ENCODE measurements at regions not wholly inside any gene's neighbourhood (a gene's known extent, or its start where the extent isn't known, plus 50 kb on each side); places are given as distances from the start of the nearest gene placed in this dataset.

DNA sequence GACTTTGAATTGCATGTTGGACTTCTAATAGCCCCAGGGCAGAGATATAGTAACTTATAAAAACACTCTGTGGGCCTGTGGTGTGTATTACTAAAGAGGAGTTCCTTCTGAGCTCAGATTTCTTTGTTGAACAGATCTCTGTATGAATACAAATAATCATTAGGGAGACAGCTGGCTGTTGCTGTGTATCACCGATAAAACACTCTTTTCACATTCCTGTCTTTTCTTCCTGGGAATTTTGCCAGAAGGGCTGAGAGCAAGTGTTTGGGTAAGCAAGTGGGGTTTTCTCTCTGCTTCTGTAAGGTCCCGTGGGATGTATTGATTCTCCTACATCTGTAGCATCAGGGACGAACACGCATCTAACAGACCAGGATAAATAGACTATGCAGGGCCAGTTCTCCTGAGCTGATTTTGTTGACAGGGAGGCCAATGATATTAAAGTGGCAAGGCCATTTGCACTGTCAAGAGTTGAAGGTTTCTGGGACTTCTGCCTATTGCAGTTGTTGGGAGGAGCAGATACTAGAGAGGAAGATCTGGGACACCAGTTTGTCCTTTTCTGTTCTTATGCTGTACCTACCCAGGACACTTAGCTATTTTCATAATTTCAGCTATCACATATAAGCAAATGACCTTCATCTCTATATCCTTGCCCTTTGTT lies 225.9 kb upstream of the CD96 start:
- TF ChIP-seq JUND (IDR thresholded peaks at IDR 0.05; ENCODE audit: low read depth): no peak
- in situ Hi-C loops (cut with HindIII; ENCODE audit: low pct_unique_long_range_greater_than_20kb, low sequenced_read_pairs): no loop called here
- DNase-seq (ENCODE audit: low read depth in 1 of 2, low spot score in 1 of 2): no peak

DNA sequence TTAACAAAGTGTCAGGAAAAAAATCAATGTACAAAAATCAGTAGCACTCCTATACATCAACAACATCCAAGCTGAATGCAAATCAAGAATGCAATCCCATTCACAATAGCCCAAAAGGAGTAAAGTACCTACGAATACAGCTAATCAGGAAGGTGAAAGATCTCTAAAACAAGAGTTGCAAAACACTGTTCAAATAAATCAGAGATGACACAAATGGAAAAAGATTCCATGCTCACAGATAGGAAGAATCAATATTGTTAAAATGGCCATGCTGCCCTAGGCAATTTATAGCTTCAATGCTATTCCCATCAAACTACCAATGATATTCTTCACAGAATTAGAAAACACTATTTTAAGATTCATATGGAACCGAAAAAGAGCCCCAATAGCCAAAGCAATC lies 223.7 kb upstream of the CD96 start:
- in situ Hi-C loops (cut with HindIII; ENCODE audit: low pct_unique_long_range_greater_than_20kb, low sequenced_read_pairs): no loop called here
- no peak for DNase-seq (ENCODE audit: low read depth in 1 of 2, low spot score in 1 of 2)

DNA sequence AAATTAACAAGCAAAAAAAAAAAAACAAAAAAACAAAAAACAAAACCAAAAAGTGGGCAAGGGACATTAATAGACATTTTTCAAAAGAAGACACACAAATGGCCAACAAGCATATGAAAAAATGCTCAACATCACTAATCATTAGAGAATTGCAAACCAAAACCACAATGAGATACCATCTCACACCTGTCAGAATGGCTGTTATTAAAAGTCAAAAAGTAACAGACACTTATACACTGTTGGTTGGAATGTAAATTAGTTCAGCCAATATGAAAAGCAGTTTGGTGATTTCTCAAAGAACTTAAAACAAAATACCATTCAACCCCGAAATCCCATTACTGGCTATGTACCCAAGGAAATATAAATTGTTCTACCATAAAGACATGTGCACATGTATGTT lies 222.4 kb upstream of the CD96 start:
- in situ Hi-C loops (cut with HindIII; ENCODE audit: low pct_unique_long_range_greater_than_20kb, low sequenced_read_pairs): no loop called here
- no peak for TF ChIP-seq JUND (IDR thresholded peaks at IDR 0.05; ENCODE audit: low read depth)
- DNase-seq (ENCODE audit: low read depth in 1 of 2, low spot score in 1 of 2): no peak

More for the DNA sequence above, 223.7 kb upstream of the CD96 start:
- TF ChIP-seq JUND (IDR thresholded peaks at IDR 0.05; ENCODE audit: low read depth): no peak

DNA sequence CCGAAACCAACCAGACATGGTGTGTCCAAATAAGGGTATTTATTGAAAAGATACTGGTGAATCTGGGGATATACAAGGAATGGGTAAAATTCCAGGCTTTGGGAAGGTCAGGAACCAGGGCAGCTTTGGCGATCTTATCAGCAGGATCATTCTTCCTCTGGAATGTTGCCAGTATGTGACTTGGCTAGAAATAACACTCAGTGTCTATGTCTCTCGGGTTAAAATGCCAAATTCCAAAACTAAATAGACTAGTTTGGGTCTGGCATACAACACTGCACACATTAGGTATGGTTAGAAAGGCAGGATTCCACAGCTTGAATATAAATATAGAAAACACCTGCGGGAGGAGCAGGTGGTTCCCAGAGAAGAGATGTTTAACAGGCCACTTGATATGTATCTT lies 220.2 kb upstream of the CD96 start:
- DNase-seq (ENCODE audit: low read depth in 1 of 2, low spot score in 1 of 2): peak in 1 of 2 experiments; percentile 18
- TF ChIP-seq JUND (IDR thresholded peaks at IDR 0.05; ENCODE audit: low read depth): no peak
- in situ Hi-C loops (cut with HindIII; ENCODE audit: low pct_unique_long_range_greater_than_20kb, low sequenced_read_pairs): no loop called here

DNA sequence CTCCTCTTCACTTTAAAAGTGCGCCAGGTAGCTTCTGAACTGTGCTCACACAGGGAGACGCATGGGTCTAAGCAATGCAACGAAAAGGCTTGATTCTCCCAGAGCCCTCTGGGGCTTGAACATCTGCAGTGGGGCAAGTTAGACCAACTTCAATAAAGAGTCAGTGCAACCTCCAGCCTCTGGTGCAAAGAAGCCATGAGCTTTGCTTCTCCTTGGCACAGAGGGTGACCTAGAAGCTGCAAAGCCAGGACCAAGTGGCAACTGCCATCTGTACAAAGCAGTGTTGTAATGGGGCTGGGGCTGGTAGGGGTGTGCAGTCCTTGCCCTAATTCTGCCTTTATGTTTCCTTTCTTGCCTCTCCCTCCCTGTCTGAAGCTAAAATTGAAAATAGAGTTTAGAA lies 219.0 kb upstream of the CD96 start:
- no peak for DNase-seq (ENCODE audit: low read depth in 1 of 2, low spot score in 1 of 2)
- in situ Hi-C loops (cut with HindIII; ENCODE audit: low pct_unique_long_range_greater_than_20kb, low sequenced_read_pairs): no loop called here
- no peak for TF ChIP-seq JUND (IDR thresholded peaks at IDR 0.05; ENCODE audit: low read depth)

DNA sequence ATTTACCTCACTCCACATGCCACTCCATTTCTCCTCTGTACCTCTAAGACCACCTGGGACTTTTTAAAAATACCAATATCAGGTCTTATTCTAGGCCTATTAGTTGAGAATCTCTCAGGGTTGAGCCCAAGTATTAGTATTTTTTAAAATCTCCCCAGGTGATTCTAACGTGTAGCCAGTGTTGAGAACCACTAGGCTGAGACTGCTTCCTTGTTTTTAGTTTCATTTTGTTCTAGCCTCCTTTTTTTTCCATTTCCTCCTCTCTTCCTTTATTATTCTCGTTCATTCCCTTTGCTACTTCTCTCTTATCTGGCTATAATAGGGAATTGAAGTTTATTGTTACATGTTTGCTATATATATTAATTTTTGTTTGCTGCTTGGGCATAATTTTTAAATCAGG lies 217.8 kb upstream of the CD96 start:
- no peak for DNase-seq (ENCODE audit: low read depth in 1 of 2, low spot score in 1 of 2)
- no peak for TF ChIP-seq JUND (IDR thresholded peaks at IDR 0.05; ENCODE audit: low read depth)
- in situ Hi-C loops (cut with HindIII; ENCODE audit: low pct_unique_long_range_greater_than_20kb, low sequenced_read_pairs): no loop called here

DNA sequence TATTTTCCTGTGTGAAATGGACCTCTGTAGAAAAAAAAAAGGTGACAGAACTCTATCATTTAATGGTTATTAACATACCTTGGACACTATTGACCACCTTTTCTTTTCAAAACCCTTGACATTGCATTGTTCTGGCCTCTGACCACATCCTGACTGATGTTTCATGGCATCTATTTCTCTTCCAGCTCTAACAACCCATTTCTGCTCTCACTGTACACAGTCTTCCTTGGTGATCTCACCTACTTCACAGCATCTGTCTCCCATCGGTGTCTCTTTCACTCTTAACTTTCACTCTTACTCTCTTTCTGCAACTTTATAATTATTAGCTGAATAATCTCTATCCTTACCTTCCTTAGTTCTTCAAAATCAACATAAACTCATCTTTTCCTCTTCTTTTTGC lies 217.4 kb upstream of the CD96 start:
- in situ Hi-C loops (cut with HindIII; ENCODE audit: low pct_unique_long_range_greater_than_20kb, low sequenced_read_pairs): no loop called here
- no peak for TF ChIP-seq JUND (IDR thresholded peaks at IDR 0.05; ENCODE audit: low read depth)
- no peak for DNase-seq (ENCODE audit: low read depth in 1 of 2, low spot score in 1 of 2)

DNA sequence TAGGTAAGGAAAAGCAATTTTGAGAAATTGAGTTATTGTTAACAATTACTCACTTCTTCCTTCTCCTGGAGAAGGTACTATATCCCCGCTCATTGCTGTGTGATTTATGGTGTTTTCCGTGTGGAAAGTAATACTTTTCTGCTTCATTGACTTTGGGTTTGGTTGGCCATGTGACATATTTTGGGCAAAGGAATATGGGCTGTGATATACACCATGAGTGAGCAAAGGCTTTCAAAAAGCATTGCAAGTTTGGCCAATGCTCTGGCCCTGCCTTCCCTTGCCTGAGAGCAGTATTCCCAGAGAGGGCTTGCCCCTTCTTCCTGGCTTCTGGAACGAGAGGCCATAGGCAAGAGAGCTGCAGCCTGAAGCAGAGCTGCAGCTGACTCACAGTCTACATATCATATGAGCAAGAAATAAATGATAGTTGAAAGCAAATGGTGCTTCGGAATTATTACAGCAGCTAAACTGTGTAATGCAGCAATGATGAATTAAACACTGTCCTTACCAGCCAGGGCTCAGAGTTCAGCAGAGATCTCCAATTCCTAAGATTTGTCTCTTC lies 216.8 kb upstream of the CD96 start:
- no peak for TF ChIP-seq JUND (IDR thresholded peaks at IDR 0.05; ENCODE audit: low read depth)
- in situ Hi-C loops (cut with HindIII; ENCODE audit: low pct_unique_long_range_greater_than_20kb, low sequenced_read_pairs): no loop called here
- DNase-seq (ENCODE audit: low read depth in 1 of 2, low spot score in 1 of 2): no peak

DNA sequence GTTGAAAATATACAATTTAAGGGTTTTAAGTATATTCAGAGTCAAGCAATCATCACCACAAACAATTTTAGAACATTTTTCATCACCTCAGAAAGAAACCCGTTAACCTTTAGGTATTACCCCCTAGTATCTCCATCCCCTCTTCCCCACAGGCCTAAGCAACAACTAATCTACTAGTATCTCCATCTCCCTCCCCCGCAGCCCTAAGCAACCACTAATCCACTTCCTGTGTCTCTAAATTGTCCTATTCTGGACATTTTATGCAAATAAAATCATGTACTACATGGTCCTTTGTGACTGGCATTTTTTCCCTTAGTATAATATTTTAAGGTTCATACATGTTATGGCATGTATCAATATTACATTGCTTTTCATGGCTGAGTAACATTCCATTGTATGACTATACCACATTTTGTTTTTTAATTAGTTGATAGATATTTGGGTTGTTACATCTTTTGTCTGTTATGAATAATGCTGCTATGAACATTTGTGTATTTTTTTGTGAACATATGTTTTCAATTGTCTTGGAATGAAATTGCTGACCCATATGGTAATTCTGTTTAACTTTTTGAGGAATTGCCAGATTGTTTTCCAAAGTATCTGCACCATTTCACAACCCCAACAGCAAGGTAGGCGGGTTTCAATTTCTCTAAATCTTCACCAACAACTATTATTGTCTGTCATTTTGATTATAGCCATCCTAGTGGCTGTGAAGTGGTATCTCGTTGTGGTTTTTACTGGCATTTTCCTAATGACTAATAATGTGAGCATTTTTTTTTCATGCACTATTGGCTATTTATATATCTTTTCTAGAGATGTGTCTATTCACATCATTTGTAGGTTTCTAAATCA lies 215.6 kb upstream of the CD96 start:
- TF ChIP-seq JUND (IDR thresholded peaks at IDR 0.05; ENCODE audit: low read depth): no peak
- in situ Hi-C loops (cut with HindIII; ENCODE audit: low pct_unique_long_range_greater_than_20kb, low sequenced_read_pairs): no loop called here
- DNase-seq (ENCODE audit: low read depth in 1 of 2, low spot score in 1 of 2): no peak

DNA sequence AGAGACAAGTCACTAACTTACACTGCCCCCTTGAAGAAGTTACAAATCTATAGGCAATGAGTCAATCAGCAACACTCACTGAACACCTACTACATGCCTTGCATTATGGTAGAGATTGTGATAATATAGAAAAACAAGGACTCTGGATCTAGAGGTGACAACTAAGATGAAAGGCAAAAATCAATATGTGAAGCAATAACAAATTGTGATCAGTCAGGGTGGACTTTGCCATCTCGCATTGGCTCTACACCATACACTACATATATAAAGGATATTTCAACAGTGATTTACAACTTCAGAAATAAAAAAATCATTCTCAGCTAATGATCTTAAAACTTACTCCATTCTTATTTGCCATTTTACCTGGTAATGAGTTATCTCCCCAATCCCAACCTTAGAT lies 210.7 kb upstream of the CD96 start:
- no peak for DNase-seq (ENCODE audit: low read depth in 1 of 2, low spot score in 1 of 2)
- in situ Hi-C loops (cut with HindIII; ENCODE audit: low pct_unique_long_range_greater_than_20kb, low sequenced_read_pairs): no loop called here
- no peak for TF ChIP-seq JUND (IDR thresholded peaks at IDR 0.05; ENCODE audit: low read depth)

DNA sequence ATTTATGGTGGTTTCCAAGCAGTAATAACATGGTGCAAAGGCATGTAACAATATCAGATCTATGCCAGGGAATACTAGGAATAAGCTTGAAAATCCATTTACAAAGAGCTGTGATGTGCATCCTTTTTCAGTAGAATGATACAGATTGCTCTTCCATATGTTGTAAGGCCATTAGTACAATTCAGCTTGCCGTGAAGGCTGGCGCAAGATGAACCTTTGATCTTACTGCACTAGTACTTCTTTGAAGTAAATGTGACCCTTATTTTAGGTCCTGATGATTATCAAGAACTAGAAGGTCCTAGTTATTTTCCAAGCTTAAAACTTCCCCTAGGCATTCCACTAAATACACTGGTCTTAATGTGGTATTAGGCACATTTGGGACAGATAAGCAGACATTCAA lies 210.1 kb upstream of the CD96 start:
- DNase-seq (ENCODE audit: low read depth in 1 of 2, low spot score in 1 of 2): no peak
- no peak for TF ChIP-seq JUND (IDR thresholded peaks at IDR 0.05; ENCODE audit: low read depth)
- in situ Hi-C loops (cut with HindIII; ENCODE audit: low pct_unique_long_range_greater_than_20kb, low sequenced_read_pairs): no loop called here

DNA sequence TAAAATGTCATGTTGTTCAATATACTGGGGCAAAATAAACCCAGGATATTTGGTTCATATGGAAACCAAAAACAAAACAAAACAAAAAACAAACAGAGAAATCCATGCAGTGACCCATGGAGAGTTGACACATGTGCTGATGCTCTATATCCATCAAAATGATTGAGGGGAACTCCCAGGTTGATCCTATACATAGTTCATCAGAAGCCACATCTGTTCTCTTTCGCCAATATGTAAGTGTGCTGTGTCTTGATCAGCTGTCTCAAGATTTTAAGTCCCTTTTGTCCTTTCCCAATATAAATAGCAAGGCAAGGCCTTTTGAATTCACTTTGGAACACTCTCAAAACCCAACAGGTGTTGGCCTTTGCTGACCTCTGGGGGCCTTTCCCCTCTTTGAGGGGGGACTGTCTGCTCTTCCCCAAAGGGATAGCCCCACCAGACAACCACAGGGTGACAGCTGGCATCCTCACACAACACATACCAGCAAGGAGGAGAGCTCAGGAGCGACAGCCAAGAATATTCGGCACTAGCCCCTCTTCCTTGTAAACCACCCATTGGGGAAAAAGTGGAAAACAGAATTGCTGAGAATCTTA lies 209.4 kb upstream of the CD96 start:
- no peak for DNase-seq (ENCODE audit: low read depth in 1 of 2, low spot score in 1 of 2)
- in situ Hi-C loops (cut with HindIII; ENCODE audit: low pct_unique_long_range_greater_than_20kb, low sequenced_read_pairs): no loop called here
- TF ChIP-seq JUND (IDR thresholded peaks at IDR 0.05; ENCODE audit: low read depth): no peak

DNA sequence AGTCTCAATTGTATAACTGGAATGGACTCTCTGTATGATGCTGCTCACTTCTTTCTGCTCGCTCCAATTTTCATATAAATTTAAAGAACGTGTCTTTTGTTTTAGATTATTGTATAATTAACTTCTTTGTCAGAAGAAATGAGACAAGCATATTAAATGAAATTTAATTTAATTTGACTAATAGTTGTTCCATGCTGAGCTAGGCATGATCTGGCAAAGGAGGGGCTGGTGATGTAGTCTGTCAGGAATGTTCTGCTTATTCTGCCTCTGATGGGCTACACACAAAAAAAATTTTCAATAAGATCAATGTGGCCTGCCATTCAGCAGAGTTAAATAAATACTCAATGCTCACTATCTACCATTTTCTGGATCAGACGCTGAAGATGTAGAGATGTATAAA lies 208.4 kb upstream of the CD96 start:
- in situ Hi-C loops (cut with HindIII; ENCODE audit: low pct_unique_long_range_greater_than_20kb, low sequenced_read_pairs): no loop called here
- no peak for TF ChIP-seq JUND (IDR thresholded peaks at IDR 0.05; ENCODE audit: low read depth)
- no peak for DNase-seq (ENCODE audit: low read depth in 1 of 2, low spot score in 1 of 2)
